Erythroblast (primary cell): ENCODE measurements at regions not wholly inside any gene's neighbourhood (a gene's known extent, or its start where the extent isn't known, plus 50 kb on each side); places are given as distances from the start of the nearest gene placed in this dataset.

Source experiments
- GATA1 ChIP-seq: IDR thresholded peaks from 2 replicates; pipeline ENCODE4 v1.6.1; 2011; ENCODE audit warnings: low read depth, mild to moderate bottlenecking, control low read depth, low read length, moderate library complexity
- POLR2A ChIP-seq: IDR thresholded peaks from 2 replicates; pipeline ENCODE4 v1.6.1; 2011; ENCODE audit warnings: mild to moderate bottlenecking, low read length

DNA sequence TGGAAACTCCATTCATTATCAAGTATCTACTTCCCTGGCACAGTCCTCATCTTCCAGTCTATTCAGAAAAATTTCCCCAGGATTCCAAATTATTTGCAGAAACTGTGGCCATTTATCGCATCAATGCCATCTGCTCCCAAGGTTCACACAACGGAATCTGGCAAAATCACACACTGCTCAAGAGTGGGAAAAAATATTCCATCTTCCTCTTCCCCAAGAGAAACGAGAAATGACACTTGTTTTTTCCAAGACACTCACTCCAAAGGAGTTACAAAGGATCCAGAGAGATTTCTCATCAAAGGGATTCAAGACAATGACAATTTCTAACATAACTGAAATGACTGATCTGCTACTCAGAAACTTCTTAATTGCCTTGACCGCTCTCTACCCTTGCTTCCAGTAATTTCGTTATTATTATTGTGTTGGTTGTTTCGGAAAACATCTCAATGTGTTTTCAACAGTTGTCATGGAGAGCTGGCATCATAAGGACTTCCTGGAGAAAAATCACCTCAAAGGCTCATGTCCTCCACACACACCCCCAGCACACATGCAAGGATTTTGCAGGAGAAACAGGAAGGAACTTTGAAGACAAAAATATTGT, 128.0 kb downstream of the PSMG1 start:
- no peak for TF ChIP-seq POLR2A
- TF ChIP-seq GATA1 = no peak
